ENCODE measurements at regions not wholly inside any gene's neighbourhood (a gene's known extent, or its start where the extent isn't known, plus 50 kb on each side); places are given as distances from the start of the nearest gene placed in this dataset.

DNA sequence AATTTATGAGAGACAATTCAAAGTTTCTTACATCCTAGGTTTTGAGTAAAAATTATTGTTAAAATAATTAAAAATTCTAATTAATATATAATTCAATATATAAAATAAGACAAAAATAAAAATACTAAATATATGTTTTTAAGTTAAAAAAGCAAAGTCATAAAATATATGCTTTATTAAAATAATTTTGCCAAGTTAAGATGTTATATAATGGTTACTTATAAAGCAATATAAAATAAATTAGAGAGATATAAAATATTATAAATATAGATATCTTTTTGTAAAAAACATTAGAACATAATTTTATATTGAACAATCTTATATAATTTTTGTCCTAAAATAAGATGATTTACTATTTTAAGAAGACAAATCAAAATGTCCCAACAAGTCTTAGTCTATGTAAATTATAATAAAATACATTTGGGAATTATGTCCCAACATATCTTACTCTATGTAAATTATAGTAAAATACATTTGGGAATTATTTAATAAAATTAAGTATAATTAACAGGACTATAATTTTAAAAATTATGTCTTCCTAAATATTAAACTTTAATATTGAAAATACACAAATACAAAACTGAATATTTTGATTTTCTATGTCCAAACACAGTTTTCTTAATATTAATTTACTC, 67.7 kb upstream of the TOP3B start:
- no peak for DNase-seq

DNA sequence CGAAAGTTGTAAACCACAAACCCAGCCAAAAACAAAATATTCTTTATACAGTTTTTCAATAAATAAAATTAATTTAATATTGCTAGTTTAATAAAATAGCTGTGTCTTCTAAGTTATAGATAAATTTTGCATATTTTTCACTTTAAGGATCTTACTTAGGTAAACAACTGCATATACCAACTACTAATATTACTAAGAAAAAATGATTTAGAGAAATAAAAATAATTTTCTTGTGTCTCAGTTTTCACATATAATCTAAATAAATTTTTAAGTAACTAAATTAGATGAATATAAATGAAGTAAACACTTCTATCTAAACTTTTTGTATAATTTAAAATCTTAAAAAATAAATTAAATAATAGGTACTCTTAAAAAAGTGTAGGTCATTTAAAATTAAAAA, 67.1 kb upstream of the TOP3B start:
- no peak for DNase-seq

DNA sequence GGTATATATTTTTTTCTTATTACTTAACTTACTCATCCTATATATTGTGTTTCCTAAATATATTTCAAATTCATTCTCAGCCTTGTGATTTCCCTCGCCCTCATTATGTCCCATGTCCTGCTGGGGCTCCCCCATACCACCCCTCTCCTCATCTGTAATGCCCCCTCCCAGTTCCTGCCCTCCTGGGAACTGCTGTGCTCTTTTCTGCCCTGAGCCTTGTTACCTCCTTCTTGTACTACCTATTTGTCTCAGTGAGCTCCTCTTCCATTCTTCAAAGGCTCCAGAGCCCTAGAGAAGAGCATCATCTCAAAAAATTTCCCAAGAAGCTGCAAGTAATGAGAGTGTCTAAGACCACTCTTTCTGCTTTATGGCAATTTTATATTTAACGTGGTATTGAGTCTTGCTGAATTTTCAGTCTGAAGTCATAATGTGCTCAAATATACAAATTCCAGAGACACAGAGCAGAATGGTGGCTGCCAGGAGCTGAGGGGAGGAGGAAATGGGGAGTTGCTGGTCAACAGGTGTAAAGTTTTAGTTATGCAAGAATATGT, 66.5 kb upstream of the TOP3B start:
- DNase-seq, result no peak

DNA sequence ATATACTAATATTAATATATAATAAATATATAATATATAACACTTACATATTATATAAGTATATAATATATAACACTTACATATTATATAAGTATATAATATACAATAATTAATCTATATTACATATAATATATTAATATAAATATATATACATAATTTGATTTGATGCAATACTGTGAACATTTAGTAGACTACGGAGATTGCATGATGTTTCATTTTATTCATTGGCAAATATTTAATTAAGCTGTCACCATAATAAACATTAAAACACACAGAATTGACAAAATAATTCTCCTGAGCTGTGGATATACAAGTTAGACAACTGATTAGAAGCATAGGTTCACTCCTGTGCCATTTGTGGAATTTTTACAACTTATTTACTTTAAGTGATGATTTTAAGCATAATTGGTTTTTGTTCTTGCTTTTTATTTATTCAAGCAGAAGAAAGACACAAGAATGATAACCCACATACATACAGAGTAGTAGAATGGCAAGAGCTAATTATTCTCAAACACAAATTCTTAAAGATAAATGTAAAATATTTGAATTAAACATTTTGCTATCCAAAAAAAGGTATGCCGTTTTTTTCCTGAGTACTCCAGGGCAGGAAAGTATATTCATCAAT, 65.8 kb upstream of the TOP3B start:
- no peak for DNase-seq

DNA sequence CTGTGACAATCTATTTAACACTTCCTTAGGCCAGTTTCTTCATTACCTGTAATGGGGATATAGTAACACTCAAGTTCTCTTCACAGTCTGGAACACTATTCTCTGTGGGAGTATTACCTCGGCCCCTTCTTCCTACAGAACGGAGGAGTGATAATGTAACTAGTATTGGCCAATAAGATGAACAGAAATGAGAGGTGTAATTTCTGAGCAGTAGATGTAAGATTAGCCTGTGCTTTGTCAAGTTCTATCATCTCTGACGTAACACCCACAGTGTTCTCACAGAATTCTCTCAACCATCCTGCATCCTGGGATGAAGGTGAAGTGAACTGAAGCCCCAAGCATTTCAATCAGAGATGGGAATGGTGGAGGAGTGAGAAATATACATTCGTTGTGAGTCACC, 65.2 kb upstream of the TOP3B start:
- DNase-seq, result no peak

DNA sequence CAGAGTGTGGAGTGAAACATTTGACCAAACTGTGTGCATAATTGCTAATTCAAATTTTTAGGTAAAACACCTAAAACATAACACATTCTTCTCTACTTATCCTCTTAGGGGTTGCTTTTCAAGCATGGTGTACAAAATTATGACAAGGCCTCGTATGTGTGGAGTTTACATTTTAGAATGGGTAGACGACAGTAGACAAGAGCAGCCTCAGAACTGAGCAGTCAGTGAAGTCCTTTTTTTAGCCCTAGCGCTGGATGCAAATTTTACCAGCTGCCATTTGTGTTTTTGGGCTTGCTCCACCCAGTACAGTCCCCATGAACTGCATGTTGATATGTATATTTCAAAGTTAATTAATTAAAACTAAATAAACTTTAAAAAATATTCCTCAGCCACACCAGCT, 64.7 kb upstream of the TOP3B start:
- no peak for DNase-seq

DNA sequence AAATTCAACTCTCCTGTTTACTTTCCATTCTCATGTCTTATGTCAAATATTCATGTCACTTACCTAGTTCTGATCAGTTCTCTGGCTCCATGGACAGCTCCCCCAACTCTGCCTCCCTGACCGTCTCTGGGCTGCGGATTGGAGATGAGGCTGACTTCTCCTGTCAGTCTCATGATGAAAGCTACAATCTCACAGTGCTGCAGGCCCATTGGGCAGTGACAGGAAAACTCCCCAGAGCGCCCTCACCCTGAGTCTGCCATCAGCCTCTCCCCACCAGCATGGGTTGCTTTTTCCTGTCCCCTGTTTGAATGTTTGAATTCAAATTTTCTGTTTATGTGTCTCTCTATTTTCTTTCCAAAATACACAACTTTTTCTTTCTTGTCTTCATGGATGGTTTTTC, 63.8 kb upstream of the TOP3B start:
- no peak for DNase-seq

DNA sequence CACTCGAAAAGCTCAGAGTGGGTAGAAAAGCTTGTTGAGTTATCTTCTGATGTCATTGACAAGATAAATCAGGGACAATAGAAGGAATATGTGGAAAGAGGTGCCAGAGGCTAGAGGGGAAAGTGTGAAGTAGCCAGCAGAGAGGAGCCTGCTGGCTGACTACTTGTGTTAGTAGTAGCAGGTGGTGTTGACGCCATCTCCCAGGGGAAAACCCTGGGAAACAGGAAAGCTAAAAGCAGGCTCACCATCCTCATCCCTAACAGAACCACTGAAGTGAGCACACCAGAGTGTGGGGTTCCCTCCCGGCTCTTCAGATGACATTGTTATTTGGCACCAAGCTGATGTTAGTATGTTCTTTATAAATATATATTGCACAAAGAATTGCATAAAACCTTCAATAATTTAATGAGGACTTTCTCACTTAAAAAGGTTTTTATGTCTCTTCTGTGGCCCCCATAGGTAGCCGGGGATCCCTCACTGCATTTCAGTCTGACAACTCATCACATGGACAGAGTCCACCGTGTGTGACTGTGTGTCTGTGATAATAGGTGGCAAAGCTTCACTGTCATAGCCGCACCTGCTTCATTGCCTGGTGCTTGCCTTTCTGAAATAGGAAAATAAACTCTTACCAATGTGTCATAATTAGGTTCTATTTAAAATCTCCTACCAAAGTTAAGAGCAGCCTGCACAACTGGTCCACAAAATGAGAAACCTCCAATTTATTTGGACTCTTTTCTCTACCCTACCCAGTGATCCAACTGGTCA, 63.2 kb upstream of the TOP3B start:
- DNase-seq, result no peak

DNA sequence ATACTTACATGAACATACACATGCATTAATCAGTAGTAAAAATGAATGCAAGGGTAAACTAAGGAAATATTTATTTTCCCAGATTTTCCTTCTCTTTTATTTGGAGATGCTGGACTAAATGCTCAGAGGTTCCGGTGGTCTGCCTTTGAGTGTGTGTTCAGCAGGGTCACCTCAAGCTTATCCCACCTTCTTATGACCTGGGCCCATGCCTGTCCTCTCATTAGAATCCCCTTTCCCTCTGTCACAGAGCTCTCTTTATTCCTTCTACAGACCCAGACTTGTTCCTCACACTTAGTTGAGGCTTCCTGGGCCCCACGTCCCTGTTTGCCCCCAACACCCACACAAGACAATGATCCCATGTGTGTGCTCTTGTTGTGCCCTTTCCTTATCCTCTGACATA, 61.6 kb upstream of the TOP3B start:
- no peak for DNase-seq

DNA sequence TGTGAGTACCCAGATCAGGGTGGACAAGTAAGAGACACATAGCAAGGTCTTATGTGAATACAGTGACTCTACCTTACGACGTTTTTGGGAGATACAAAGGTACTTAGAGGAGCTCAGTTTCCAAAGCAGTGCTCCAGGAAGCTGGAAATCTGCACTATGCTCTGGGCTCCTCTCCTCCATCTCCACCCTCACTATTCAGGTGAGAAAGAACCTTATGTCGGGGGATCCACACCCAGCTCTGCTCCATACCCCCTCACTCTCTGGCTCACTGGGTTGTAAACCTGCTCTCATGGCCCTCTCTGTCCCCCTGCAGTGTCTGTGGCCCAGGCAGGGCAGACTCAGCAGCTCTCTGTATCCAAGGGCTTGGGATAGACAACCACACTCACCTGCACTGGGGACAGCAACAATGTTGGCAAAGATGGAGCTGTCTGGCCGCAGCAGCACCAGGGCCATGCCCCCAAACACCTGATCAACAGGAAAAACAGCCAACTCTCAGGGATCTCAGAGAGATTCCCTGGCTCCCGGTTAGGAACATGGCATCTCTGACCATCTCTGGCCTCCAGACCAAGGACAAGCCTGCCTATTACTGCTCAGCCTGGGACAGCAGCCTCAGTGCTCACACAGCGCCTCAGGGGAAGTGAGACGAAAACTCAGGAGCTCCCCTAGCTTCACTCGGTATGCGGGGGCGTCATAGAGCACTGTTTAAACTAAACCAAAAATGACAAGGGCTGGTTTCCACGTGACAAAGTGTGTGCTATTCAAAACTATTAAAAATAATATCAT, 60.9 kb upstream of the TOP3B start:
- DNase-seq, result no peak

DNA sequence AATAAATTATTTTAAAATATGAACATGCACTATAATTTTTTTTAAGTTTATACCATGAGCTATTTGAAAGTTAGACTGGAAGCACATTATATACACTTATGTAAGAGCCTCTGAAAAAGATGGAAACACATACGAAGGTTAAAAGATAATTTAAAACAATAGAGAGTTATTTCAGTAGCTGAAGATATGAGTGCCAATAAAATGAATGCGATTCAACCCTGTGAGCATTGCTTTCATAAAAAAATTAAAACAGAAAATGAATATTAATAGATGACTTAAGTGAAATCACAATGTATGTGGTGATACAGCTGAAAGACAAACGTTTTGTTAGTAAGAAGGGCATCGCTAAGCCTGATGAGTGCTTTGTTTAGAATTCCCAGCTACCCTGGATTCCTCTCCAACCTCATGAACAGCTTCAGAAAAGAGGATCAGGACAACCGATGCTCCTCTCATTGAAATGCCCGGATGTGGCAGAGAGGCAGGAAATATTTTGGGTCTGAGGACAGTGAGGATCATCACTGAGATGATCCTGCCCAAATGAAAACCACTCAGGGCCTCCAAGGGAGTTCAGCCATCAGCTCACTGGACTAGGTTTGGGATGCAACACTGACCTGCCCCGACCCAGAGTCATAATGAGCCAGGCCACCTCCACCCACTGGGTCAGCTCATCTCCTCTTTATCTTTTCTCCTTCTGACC, 60.2 kb upstream of the TOP3B start:
- DNase-seq, result no peak

DNA sequence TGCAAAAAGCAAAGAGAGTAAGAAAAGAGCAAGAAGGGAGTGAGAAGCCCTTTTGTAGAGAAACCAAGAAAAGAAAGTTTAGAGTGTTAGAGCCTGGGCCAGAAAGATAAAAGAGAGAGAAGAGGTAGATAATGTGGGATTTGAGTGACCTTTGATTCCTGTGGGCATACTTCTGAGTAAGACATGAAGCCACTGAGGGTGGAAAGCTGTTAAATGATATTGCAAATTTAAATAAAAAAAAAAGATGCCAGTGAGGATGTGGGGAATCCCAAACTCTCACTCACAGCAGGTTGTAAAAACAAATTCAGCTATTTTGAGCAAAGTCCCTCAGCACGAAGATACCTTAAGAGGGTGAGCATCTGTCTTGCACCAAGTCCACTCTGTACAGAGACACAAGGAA, 59.4 kb upstream of the TOP3B start:
- DNase-seq, result no peak

DNA sequence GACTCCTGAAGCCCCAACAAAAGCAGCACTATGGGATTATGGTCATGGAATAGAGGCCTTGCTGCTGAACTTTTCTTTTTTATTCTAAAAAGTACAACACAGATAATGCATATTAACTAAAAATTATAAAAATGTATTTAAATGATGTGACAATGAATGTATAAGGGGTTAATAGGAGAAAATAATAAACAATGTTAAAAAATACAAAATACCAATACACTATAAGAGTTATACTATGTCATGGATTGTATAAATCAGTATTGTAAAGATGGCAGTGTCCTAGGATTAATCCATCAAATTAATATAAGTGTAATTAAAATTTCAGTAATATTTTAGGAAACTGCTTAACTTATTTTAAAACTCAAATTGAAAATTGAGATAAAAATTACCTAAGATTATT, 58.3 kb upstream of the TOP3B start:
- DNase-seq, result no peak

DNA sequence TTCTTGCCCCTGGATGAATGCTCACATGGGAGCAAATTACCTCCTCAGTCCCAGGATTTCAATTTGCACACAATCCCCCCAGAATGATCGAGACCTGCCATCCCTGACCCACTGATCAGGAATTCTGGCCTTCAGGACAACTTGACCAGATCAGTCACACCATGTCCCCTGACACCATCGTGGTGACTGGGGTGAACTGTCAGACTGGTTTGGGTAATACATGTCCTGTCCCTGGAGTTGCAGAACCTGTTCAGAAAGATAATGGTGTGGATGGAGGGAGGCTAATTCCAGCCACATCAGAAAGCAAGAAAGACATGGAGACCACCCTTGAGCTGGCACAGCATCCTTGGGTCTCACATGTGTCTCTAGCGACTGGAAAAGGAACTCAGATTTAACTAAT, 57.9 kb upstream of the TOP3B start:
- DNase-seq, result no peak

DNA sequence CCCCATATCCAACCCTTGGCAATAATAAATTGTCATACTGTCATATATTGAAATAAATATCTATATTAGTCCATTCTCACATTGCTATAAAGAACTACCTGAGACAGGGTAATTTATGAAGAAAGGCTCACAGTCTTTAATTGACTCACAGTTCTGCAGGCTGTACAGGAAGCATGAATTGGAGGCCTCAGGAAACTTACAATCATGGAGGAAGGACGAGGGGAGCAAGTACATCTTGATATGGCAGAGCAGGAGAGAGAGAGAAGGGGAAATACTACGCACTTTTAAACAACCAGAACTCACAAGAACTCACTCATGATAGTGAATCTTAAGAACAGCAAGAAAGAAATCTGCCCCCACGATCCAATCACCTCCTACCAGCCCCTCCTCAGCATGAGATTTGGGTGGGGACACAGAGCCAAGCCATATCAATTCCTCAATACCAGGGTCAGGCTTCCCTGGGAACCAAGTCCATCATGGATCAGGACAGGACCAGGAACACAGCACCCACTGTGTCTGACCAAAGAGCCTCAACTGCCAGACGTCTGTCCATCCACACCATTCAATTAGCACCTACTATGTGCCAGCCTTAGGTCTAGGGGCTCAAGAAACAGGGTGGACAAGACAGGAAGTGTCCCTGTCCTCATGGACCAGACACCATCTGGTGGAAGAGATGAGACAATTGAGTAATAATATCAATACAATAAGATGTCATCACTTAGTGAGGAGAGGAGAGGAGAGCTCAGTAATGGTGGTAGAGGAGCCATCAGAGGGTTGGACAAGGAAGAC, 56.9 kb upstream of the TOP3B start:
- no peak for DNase-seq

DNA sequence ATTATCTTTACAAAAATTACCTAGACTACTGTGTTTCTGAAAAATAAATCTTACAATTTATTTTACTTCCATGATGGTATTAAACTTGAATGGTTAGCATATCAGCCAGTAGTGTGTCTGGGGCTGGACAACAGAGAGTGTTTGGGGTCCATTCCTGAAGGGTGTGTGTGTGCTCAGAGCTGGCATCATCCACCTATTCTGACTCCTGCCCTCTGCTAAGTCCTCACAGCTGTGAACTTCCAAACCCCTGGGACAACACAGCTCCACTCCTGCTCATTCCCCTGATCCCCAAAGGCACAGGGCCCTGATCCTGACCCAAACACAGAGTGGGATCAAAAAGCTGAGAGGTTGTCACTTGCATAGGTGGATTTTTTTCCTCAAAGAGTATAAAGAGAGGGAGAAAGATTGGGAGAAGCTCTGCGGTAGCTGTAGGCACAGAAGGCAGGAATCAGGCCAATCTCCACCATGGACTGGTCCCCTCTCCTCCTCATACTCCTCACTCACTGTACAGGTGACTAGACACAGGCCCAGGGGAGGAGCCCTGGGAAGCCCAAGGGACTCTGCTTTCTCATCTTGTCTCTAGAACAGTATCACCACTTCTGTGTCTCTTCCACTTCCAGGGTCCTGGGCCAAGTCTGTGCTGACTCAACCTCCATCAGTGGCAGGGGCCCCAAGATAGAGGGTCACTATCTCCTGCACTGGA, 55.7 kb upstream of the TOP3B start:
- no peak for DNase-seq

DNA sequence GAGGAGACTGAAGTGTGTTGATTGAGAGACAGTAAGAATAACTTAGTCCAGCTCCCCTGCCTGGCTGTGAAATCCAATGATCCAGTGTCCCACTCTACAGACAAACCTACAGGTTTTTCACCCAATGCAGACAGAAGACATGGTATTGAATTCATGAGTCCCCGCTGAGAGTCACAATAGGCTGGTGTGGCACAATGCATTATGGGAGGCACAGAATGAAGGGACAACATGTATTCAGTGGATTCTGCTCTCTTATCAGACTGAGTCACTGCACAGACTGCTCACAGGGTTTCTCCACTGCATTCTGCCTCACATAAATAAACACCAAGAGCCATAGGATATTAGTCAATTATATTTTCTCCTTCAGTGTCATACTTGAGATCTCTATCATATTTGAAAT, 55.2 kb upstream of the TOP3B start:
- no peak for DNase-seq

DNA sequence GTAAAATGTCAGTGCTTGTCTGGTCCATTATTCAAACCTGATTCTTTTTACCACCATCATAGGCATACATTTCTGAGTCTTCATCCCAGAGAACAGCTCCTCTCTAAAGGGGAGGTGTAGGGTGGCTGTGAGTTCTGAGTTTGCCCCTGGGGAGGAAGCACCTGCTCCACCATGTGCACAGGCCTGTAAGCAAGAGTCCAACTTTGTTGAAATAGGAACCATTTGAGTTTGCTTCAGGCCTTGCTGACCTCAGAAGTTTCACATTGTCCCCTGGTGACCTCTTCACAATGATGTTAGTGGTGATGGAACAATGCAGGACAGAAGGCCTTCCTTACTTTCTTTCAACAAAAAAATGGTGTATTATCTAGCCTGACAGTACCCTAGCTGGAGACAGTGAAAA, 54.6 kb upstream of the TOP3B start:
- DNase-seq, result no peak

DNA sequence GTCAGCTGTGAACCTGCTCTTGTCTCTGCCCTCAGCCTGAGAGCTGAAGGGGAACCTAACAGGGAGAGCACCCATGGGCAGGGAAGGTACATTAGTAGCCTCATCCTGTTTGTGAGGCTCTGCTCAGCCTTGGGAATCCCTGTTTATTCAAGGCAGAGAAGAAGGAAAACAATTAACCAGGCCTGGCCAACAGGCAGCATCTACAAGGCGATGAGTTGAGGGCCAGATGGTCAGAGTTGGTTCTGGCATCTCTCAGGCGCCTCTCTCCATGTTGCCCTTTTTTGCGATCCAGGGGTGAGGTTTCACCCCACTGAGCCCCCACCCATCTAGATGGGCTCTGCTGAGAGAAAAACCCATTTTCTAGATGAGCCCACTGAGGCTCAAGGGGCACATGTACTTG, 54.0 kb upstream of the TOP3B start:
- DNase-seq, result no peak

DNA sequence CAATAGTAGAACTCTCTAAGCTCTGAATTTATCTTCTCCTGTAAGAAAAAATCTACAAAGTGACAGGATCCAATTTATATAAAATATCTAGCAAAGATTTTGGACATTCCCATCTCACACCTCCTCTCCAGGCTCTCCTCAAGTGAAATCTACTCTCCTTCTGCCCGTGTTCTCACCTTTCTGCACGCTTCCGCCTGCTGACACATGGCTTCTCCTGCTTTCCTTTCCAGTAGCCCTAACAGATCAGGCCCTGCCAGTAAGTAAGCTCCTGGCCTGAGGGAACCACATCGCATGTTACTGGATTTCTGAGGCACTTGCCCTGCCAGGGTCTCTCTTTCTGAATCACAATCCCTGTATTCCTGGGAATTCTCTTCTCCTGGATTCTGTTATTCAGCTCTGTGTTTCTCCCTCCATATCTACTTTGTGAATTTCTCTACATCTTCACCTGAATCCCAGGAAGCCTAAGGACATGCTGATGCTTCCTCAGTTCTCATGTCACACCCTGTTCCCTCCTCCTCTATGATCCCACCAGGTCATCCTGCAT, 53.3 kb upstream of the TOP3B start:
- DNase-seq, result no peak

DNA sequence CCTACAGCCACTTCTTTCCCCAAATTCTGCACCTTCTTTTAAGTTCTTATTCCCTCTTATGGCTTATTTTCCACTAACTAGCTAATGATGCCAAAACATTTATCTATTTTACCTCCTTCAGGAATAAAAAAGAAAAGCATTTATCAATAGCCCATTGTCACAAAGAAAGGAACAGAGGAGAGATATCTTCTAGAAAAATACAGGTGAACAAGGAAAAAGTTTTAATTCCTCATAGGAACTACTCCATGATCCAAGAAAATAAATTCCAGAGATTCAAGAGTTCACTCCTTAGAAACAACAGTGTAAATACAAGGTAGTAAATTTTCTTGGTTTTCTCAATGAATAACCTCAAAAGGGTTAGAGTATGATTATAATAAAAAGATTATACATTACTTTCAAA, 52.6 kb upstream of the TOP3B start:
- no peak for DNase-seq

Data from activated CD4-positive, alpha-beta T cell treated with anti-CD3 and anti-CD28 coated beads for 1 hour (primary cell).